ENCODE measurements at regions not wholly inside any gene's neighbourhood (a gene's known extent, or its start where the extent isn't known, plus 50 kb on each side); places are given as distances from the start of the nearest gene placed in this dataset.

GRCh38 chr4:120568731-120569130, 353.8 kb downstream of the PRDM5 start:
- TF ChIP-seq CTCF (conservative IDR thresholded peaks at IDR 0.05) (no peak), EZH2 (IDR thresholded peaks at IDR 0.05; ENCODE audit: low read depth) (no peak)
